Fibroblast of skin of right quadriceps (primary cell): ENCODE measurements at regions not wholly inside any gene's neighbourhood (a gene's known extent, or its start where the extent isn't known, plus 50 kb on each side); places are given as distances from the start of the nearest gene placed in this dataset.
"Not testable (repeated sequence)": the region's sequence is repeated elsewhere in the genome, so short reads cannot be mapped to it uniquely, and the experiment has no call there.

Experiments used
- DNase-seq: peaks from one replicate; pipeline ENCODE4 v3.0.0-alpha.2; 2013

GRCh38 chr1:3992746-3993145 is 92.7 kb upstream of the C1orf174 start:
- no peak for DNase-seq

DNA sequence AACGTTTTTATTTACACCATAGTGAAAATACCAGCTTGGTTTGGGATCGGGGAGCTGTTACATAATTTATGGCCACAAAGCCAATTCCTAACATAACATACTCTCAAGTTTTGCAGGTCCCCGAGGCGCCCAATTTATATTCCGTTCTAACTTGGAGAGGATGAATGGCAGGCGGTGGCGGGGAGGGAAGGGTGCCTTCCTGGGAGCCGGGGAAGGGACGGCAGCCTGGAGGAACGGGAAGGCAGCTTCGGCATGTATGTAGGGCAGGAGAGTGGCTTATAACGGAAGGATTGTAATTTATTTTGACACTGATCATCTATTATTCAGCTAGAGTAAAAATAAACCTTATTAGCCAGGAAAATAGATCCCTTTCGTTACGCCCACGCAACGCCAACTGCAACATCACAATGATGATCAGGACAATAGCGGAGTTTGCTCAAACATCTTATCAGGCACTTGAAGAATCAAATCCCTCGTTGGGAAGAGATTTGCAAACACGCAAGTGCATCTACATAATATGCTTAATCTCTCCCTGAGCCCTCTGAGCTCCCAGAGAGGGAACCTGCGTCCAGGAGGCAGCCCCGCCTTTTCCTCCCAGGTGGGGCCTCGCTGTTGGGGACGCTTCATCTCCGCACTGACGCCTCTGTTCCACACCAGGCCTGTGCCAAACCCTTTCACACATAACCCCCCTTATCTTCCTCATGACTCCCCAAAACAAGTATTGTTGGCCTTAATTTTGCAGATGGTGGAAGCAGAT is 93.7 kb upstream of the C1orf174 start:
- DNase-seq: no peak

- DNase-seq: no peak
These were observed 95.2 kb upstream of the C1orf174 start for GRCh38 chr1:3995141-3995780.

- DNase-seq: no peak
These were observed 97.0 kb upstream of the C1orf174 start for GRCh38 chr1:3996846-3997705.

- DNase-seq: no peak
These were observed 98.0 kb upstream of the C1orf174 start for GRCh38 chr1:3998086-3998485.

GRCh38 chr1:3999514-3999913 is 99.4 kb upstream of the C1orf174 start:
- not testable (repeated sequence) for DNase-seq

DNA sequence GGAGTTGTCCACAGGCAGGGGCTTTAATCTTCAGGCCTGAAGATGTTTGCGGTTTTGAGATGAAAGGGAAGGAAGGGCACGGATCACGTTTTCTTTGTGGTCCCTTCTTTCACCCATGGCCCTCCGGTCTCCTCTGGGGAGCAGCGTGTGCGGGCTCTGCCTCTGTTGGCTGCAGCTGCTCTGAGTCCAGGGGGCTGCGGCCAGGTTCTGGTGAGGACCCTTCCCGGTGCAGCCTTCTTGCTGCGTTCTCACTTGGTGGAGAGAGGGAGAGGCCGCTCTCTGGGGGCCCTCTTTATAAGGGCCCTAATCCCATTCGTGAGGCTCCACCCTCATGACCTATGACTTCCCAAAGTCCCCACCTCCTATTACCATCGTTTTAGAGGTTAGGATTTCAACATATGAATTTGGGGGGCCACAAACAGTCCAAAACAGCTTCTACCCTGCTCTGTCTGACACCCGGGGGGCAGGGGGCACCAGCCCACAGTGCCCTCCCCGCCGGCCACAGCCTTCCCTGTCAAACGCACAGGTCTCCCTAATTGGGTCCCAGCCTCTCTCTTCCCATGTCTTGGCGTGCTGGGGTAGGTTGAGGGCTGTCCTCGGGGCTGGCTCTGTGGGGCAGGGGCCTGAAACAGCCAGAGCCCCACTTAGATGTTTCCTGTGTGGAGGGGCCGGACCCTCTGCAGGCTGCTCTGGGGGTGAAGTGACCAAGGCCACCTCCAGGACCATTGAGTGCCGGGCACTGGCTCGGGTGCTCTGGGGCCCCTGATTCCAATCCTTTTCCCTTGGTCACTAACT is 100.1 kb upstream of the C1orf174 start:
- no peak for DNase-seq

GRCh38 chr1:4000811-4001251 is 100.8 kb upstream of the C1orf174 start:
- no peak for DNase-seq

DNA sequence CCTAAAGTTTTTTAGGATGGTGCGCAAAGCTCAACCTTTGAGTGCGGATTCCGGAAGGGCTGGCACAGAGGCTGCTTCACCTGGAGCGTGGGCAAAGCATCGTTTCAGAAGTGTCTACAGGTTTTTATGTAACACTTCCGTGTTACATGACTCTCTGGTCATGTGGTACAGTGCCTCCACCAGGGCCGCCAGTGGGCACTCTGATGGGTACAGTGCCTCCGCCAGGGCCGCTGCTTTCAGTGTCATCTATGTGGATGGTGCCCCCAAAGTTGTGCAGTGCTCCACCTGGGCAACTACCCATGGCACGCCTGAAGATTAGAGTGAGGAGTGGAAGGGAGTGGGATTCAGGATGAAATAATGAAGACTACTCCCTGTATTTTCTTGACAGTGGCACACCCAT is 101.4 kb upstream of the C1orf174 start:
- no peak for DNase-seq

DNA sequence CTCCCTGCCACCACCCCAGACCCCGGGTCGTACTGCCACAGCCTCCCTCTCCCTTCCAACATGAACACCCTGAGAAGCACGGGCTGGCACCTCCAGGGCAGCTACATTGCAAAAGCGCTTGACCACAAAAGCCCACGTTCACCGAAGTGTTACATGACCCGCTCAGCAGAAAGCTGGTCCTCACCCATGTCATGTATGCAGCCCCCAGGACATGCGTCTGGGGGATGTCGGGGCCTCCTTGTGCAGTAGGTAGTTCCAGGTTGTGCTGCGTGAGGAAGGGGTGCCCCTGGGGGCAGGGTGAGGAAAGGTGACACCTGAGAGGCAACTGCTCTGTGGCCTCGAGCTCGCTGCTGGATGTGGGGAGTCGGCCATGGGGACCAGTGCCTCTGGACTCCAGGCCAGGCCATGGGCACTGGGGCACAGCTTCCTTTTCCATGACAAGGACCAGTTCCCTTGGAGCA is 102.0 kb upstream of the C1orf174 start:
- no peak for DNase-seq

DNA sequence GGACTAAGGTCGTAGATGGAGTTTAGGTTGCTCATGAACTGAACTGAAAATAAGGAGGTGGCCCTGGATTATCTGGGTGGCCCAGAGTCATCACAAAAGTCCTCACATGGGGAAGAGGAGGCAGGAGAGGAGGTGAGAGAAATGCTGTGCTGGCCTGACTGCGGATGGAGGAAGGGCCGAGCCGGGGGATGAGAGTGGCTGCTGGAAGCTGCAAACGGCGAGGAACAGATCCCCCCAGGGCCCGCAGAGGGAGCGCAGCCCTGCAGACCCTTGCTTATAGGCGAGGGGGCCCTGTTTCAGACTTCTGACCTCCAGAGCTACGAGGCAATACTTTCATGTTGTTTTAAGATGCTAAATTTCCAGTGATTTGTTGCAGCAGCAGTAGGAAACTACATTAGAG is 102.7 kb upstream of the C1orf174 start:
- DNase-seq: no peak

DNA sequence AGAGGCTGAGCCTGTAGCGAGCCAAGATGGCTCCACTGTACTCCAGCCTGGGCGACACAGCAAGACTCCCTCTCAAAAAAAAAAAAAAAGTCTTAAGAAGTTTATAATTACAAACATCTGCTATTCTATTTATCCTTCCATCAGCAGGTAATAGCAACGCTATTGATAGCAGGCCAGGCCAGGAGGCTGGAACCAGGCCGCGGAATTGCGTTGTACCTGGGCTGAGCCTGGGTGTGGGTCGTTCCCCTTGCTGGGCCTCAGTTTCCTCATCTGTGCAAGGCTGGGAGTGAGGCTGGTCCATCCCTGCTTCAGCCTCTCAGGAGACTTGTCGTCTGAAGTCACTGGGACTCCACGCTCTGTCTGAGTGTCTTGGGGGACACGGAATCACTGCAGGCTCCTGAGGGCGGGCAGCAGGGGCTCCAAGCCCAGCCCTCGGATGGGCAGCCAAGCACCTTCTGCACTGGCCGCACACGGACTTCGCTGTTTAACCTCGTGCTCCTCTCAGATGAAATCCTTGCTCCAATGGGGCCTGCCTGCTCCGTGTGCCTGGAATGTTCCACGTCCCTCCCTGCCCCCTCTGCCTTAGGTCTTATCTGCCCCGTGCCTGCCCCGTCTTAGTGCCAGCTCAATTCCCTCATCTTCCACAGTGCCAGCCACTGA is 103.9 kb upstream of the C1orf174 start:
- no peak for DNase-seq

GRCh38 chr1:4004635-4005430 is 104.8 kb upstream of the C1orf174 start:
- no peak for DNase-seq

DNA sequence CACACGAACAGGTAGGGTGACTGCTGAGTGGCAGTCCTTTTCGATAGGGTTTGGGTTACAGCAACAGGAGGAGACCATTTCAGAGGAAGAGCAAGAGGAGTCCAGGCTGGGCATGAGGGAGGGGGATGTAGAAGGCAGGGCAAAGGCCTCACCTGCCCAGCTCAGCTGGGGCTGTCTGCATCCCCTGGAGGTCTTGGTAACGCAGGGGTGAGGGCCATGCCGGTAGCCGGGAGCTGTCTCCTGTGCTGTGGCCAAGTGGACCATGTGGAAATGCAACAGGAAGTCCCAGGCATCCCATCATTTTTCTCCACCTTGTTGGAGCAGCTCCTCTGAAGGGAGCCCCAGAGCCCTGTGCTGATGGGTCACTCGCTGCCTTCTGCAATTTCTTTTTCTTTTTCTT is 105.4 kb upstream of the C1orf174 start:
- no peak for DNase-seq

DNA sequence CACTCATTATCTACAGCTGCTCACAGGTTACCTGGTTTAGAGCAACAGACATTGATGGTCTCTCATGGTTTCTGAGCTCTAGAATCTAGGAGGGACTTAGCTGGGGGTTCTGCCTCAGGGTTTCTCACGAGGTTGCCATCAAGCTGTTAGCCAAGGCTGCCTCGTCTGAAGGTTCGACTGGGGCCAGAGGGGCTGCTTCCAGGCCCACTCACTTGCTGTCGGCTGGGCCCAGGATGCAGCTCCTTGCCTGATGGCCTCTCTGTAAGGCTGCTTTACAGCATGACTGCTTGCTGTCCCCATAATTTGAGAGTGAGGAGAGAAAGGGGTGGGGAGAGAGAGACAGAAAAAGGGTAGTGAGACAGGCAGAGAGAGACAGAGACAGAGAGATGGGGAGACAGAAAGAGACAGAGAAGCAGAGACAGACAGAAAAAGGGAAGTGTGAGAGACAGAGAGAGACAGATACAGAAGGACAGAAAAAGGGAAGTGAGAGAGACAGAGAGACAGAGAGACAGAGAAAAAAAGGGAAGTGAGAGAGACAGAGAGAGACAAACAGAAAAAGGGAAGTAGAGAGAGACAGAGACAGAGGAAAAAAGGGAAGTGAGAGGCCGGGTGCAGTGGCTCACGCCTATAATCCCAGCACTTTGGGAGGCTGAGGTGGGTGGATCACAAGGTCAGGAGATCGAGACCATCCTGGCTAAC is 106.8 kb upstream of the C1orf174 start:
- DNase-seq: no peak

DNA sequence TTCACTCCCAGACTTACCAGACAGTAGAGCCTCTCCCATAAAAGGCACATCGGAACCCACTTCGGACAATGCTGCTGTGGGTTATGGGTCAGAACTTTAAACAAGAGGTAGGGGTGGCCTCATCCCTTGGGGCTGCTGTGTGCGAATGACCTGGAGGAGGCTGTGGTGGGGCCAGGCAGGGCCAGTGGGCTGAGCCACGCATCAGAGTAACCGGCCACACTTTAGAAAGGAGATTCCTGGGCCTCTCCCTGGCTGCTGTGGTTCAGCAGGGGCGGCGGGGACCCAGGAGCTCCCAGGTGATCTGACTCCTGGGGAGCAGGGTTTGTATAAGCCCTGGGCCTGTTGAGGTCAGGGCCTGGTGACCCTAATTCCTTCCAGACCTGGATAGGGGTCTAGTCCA is 110.2 kb upstream of the C1orf174 start:
- no peak for DNase-seq

GRCh38 chr1:4010814-4011605 is 110.9 kb upstream of the C1orf174 start:
- no peak for DNase-seq

GRCh38 chr1:4016351-4017130 is 116.5 kb upstream of the C1orf174 start:
- no peak for DNase-seq
